HG03439 (cell line): ENCODE measurements at regions not wholly inside any gene's neighbourhood (a gene's known extent, or its start where the extent isn't known, plus 50 kb on each side); places are given as distances from the start of the nearest gene placed in this dataset.
"Not testable (repeated sequence)": the region's sequence is repeated elsewhere in the genome, so short reads cannot be mapped to it uniquely, and the experiment has no call there.

Experiments
- ATAC-seq: cut with Tn5 transposase; IDR thresholded peaks from one replicate; pipeline ENCODE4 v1.9.1; 2021; ENCODE audit warnings: mild to moderate bottlenecking, moderate library complexity; ENCODE audit not compliant: unreplicated experiment

DNA sequence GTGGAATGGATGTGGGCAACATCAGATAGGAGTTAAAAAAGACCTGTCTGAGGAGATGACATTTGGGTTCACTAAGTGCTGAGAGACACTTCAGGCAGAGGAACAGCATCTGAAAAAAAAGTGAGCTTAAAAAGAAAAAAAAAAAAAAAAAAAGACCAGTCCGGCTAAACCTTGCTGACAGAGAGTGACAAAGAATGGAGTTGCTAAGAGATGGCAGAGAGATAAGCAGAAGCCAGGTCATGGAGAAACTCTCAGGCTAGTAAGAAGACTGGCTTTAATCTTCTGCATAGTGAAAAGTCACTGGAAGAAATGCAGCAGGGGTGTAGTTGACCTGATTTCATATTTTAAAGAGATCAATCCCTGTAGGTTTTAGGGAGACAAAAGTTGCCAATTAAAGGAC, 711.1 kb upstream of the SEMA3D start:
- no peak for ATAC-seq

DNA sequence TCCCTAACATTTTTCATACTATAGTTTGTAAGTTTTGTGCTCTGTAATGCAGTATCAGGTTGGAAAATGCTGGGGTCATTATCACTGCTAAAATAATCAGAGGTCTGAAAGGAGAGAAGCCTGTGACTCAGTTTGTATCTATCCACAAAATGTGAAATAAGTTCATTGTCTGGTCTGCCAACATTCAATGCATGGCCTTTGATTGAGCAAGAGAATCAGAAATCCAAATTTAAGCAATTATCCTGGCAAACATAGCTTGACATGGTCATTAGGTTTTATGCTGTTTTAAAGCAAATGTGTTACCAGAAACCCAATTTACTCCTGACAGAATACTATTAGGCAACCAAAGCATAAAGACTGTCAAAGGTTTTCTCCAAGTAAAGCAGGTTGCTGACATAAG, 709.7 kb upstream of the SEMA3D start:
- ATAC-seq: no peak

DNA sequence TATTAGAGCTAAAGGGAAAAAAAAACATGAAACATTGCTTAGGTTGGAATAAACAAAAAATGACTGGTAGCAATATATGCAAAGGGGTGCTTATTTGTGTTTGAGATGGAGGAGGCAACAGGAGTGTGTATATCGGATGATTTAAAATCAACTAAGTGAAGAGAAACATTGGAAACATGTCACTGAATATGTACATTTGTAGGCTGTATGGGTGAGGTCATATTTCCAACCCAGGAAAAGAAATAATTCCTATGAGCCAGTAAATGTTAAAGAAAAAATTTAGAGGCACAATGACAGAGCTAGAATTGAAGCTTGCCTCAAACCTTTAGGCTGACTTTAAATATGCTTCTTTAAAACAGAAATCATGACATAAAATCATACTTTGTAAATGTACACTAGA, 709.0 kb upstream of the SEMA3D start:
- ATAC-seq: no peak

DNA sequence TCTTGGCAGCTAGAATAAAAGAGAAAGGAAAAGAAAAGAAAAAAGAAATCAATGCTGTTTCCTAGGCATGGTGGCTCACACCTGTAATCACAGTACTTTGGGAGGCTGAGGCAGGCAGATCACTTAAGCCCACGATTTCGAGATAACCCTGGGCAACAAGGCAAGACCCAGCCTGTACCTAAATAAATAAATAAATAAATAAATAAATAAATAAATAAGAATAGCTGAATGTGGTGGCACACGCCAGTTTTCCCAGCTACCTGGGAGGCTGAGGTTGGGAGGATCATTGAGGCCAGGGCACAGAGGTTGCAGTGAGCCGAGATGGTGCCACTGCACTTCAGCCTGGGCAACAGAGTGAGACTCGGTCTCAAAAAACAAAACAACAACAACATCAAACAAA, 705.0 kb upstream of the SEMA3D start:
- ATAC-seq: not testable (repeated sequence)

DNA sequence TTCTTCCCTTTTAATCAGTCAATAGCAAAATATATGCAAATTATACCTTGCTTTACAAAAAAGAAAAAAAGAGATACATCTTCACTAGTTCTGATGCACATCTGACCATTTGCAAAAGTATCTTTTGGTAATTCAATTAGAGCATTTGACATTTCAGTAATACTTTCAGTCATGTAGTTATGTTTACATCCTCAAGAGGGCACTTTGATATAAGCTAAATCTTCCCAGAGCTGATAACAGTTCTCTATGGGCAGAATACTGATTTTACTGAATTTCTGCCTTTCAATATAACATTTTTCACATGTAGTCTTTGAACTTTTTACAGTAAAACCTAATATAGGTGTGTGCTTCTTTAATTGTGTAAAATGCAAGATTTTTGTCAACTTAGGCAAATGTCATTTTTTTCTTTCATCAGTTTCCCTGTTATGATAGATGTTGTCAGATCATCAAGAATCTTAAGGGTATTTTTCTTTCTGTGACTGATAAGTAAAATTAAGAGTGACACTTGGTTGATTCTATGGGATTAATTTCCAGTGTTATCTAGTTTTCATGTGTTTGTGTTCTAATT, 703.5 kb upstream of the SEMA3D start:
- ATAC-seq: peak; percentile 77

DNA sequence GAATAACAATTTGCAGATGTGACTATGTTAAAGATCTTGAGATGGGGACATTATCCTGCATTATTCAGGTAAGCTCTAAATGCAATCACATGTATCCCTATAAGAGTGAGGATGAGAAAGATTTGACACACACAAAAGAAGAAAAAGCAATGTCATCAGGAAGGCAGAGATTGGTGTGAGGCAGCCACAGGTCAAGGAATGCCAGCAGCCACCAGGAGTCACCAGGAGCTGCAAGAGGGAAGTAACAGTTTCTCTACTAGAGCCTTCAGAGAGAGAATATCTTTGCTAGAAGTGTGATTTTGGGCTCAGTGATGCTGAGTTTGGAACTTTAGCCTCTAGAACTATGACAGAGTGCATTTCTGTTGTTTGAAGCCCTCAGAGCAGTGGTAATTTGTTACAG, 700.3 kb upstream of the SEMA3D start:
- no peak for ATAC-seq

DNA sequence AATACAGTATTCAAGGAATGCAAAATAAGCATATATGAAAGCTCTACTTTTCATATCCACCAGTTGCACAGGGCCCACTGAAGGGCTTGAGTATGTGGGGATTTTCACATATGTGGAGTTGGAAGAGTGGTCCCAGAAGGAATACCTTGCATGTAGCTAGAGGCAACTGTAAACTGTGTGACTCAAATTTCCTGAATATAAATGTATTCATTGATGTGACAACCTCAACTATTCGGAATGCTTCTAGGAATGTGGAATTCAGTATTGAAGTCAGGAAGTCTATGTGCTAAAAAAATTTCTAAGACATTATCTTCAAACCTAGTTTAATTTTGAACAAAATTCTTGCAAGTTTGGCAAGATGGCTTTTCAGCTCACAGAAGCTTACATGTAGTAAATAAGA, 695.5 kb upstream of the SEMA3D start:
- ATAC-seq: no peak

DNA sequence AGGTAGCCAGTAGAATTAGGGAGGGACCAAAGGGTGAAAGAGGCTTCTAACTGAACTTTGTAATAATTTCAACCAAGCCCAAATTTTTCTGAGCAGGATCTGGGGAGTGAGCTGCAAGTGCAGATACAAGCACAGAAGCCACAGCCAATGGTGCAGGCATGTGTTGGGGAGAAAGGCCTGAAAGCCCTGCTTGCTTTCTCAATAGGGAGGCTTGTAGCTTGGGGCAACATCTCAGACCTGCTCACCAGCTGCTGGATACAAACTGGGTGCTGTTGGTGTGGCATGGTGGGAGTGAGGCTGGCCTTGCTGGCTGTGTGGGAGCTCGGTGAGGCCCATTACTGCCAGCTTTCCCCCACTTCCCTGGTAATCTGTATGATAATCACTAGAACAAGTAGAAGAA, 688.5 kb upstream of the SEMA3D start:
- no peak for ATAC-seq

DNA sequence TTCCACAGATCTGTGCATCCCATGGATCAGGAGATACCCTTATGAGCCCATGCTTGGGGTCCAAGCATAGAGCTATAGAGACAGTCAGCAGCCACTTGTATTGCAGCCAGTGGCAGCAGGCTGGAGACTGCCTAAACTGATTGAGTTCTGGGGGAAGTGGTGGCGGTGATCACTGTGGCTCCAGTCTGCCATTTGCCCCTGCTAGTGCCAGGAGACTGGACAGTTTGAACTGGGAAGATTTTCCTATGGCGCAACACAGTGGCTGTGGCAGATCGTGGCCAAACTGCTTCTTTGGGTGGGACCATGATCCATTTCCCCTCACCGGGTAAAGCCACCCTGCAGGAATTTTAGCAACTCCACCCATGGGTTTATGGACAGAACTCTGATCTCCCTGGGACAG, 679.7 kb upstream of the SEMA3D start:
- ATAC-seq: no peak

DNA sequence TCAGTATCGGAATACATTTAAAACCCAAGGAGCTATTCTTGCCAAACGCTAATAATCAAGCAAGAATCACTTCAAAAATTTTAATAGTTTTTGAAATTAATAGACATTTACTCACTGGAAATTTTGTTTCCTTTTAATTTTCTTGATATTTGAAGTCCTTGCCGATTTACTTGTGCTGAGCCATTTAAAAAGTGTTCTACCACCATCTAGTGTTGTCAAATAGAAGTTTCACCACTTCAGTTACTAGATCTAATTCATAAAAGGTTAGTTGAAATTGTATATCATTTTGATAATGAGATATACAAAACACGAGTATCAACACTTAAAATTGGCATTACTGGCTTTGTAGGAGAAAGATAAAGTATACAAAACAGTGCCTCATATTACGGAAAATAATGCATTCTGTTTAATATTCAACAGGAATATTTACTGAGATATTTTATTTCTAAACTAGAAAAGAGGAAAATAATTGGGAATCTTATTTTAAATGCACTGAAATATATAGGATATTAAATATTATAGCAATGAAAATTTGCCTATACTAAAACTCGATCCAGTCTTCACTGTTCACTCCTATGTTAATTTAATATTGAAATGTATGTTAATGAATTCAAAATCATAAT, 664.8 kb upstream of the SEMA3D start:
- no peak for ATAC-seq

DNA sequence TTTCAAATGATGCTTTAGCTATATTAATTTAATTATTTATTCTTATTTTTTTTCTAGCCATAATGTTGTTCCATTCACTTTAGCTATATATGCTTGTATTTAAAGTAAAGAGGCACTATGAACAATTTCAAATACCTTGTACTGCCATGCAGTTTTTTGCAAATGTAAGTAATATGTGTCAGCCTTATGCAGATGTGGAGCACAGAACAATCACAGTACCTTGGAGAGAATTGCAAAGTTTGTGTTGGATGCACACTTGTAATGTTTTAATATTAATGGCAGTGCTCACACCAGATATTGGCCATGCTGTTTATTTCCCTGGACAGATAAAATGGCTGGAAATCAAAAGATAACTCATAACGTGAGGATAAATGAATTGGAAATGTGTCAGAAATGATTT, 663.5 kb upstream of the SEMA3D start:
- no peak for ATAC-seq

DNA sequence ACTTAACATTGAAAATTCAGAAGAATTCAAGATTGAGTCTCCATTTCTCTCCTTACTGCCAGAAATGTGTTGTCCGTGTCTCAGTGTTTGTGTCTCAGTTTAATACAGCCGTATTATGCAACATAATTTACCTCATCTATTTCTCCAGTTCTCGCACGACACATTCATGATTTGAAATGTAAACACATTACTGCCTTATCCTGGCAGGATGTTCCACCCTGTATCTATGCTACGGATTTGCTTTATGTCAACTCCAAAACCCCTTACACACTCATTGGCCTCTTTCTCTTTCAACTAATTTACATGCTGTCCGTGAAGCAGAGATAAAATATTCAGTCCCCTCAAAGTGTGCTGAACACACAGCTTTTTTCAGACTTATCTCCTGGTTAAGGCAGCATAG, 653.7 kb upstream of the SEMA3D start:
- ATAC-seq: no peak

DNA sequence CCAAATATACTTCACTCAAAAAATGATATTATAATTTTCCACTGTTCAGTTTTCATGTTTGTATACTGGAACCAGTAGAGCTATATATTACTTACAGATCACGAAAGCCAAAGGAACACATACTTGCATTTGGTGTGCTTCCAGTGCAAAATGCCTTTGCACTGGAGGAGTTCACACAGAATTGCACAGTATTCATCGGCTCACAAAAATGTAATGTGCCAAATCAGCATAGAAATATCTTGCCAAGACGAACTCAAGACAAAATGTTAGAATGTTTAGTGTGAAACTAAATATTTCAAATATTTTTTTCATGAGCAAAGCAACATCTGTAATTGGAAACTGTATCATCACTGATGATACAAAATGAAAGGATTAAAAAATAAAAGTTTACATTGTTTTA, 646.2 kb upstream of the SEMA3D start:
- ATAC-seq: no peak

DNA sequence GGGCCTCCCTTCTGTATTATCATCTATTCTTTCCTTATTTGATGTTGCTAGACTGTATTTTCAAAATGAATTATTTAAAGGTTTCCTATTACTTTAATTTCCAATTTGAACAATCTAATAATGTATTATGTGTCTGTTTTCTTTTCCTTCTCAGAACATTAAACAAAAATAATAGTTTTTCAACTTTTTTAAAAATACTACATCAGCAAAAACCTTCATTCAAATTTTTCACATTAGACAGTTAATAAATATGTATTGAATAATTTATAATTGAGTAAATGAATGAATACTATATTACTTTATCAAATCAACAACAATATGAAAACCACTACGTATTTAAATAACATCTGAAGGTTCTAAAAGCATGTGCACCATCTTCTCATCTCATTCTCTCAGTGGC, 644.1 kb upstream of the SEMA3D start:
- no peak for ATAC-seq

DNA sequence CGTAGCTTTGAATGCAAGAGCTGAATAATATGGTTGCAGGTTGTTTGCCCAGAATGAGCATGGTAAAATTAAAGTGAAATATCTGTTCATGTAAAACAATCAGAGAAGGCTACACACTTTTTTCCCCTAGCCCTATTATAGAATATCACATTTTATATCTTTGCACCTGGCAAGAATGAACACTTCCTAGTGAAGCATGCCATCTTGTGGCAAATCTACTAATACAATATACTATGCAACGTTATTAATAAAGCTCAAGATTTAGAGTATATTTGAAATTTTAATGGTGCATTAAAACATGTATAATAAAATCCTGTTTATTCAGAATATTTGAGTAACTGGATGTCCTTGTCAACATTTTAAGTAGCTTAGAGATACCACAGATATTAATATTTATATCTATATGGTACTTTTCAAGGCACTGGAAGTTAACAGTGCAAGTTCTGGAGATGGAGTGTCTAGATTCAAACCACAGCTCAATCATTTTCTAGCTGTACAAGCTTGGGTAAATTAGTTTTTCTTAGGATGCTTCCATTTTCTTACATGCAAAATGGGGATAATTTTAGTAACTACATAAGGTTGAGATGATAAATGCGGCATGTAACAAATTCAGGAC, 643.1 kb upstream of the SEMA3D start:
- ATAC-seq: no peak

DNA sequence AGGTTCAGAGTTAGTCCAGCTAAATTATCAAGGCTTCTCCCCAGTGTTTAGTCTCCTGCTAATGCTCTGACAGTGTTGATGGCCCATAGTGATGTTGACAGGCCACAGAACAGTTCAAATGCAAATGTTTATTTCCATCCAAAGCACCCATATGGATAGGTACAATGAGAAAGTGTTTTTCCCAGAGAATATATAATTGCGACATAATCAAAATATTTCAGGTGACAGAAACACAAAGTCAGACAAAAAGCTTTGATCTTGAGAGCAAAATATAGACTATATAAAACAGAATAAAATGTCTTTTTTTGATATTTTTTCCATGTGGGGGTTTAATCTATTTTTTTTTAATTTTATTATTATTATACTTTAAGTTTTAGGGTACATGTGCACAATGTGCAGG, 642.3 kb upstream of the SEMA3D start:
- ATAC-seq: no peak

DNA sequence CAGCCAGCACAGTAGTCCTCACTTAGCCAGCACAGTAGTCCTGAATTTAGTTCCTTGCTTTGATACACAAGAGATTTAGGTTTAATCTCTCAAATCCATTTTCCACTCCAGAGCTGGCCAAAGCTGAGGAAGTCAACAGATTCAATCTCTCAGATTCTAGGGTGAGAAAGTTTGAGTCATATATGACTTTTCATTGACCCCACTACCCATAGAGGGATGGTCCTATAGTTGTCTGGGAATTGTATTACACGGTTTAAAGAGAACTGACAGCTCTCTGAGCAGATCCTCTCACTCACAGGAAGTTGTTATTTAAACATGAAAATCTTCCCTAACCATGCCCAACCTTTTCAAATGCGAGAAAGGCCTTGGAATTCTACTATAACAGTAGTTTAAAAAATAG, 641.8 kb upstream of the SEMA3D start:
- ATAC-seq: no peak

DNA sequence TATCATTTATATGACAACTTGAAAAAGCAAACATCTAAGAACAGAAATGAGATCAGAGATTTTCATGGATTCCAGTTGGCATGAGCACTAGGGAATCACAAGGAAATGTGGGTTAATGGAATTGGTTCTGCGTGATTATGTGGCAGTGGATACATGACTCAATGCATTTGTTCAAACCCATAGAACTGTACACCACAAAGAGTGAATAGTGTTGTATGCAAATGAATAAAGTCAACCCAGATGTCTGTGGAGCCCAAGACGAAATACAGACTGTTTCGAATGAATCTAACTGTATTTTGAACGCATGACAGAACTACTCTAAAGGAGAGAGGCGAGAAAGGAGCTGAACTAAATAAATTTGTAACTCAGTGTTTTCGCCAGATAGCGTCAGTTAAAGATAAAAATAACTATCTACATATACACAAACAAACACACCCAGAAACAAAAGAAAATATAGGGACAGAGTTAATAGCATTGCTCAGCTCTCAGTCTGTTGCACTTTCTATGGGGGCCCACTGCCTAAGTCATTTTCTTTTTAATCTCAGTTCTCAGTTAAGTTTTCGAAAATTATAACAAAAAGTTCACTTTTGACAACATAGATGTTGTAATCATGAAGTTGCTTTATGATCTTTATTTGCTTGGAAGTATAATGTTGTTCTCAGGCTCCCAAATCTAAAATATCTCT, 636.7 kb upstream of the SEMA3D start:
- ATAC-seq: no peak

DNA sequence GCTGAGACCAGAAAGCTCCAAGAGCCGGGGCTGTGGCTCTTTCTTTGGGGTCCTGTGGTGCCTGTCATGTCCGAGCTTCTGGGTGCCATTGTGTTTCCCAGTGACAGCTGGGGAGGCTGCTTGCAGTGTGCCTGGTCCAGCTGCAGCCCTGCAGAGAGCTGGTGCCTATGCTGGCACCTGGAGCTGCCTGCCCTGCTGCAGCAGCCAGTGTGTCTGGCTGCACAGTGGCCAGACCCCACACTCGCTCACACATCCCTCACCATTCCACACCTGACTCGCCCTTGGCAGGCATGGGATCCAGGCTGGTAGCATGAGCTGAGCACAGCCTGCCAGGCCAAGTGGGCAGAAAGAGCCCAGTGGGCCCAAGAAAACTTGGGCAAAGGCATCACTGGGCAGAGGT, 635.1 kb upstream of the SEMA3D start:
- ATAC-seq: no peak

DNA sequence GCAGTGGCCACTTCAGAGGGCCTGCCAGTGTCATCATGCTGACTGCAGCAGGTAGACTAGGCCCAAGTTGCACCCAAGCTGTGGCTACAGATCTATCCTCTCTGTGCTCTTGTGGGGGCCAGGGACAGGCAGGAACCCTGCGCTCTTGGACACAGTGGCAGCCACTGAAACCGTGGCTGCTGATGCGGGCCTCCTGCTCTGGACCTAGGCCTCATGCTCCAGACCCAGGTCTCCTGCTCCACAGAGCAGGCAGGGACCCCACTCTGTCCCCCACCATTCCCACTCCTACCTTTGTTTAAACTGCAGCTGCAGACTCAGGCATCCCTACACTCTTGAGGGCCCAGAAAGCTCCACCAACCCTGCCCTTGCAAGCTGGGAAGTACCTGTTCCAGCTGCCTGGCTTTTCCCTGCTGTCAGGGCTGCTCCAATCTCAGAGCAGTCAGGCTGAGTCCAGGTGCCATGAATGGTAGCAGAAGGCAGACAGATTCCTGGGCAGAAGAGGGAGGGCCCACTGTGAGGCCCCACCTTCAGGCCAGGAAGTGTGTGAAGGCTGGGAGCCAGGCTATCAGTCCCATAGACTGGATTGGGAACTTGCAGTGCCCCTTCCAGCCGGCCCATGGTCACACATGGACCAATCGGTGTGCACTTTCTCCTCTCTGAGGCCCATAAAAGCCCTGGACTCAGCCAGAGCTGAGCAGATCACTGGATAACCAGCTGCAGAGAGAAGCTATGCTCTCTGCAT, 634.0 kb upstream of the SEMA3D start:
- no peak for ATAC-seq

DNA sequence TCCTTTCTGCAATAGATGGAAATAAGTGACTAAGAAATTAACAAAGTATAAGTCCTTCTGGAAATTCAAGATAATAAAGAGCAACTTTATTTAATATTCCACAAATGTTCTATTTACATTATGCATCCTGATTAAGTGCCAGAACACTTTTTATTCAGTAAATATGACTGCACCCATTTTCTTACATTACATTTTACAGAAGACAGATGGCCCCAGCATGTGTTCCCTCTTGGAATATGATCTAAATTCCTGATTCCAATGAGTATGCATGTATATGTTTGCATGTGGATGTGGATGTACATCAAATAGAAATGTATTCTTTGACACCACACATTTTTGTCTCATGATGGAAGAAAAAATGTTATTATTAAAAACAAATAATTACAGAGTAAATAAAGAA, 628.7 kb upstream of the SEMA3D start:
- ATAC-seq: no peak

DNA sequence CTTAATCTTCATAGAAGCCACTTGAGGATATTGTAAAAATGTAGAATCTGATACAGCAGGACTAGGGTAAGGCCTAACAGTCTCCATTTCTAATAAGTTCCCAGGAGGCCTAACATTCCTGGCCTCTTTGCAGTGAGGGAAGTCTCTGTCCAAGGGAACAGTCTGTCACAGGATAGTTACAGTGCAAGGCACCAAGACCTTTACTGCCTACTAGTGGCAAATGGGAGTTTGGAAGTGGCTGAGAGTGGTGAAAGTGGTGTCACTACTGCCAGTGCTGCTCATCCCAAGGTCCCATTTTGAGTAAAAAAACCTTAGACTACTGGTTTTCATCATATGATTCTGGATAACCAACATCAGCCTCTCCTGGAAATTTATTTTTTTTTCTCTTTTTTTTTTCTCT, 619.5 kb upstream of the SEMA3D start:
- no peak for ATAC-seq
